Ishikawa (cell line): ENCODE measurements at regions not wholly inside any gene's neighbourhood (a gene's known extent, or its start where the extent isn't known, plus 50 kb on each side); places are given as distances from the start of the nearest gene placed in this dataset.

ENCODE experiments used
- CEBPB ChIP-seq: IDR thresholded peaks from 2 replicates; pipeline ENCODE4 v1.6.1; 2012
- CREB1 ChIP-seq: IDR thresholded peaks from 2 replicates; pipeline ENCODE4 v1.6.1; 2012; ENCODE audit warnings: low read depth
- EGR1 ChIP-seq: IDR thresholded peaks from 2 replicates; pipeline ENCODE4 v1.6.1; 2012
- EP300 ChIP-seq: IDR thresholded peaks from 2 replicates; pipeline ENCODE4 v1.6.1; 2012; ENCODE audit warnings: borderline replicate concordance
- FOXM1 ChIP-seq: IDR thresholded peaks from 2 replicates; pipeline ENCODE4 v1.6.1; 2012; ENCODE audit warnings: low read depth, borderline replicate concordance
- NFIC ChIP-seq: IDR thresholded peaks from 2 replicates; pipeline ENCODE4 v1.6.1; 2012
- RAD21 ChIP-seq: IDR thresholded peaks from 2 replicates; pipeline ENCODE4 v1.6.1; 2012; ENCODE audit warnings: low read depth
- TAF1 ChIP-seq: IDR thresholded peaks from 2 replicates; pipeline ENCODE4 v1.6.1; 2012; ENCODE audit warnings: low read depth, mild to moderate bottlenecking
- TCF12 ChIP-seq: IDR thresholded peaks from 2 replicates; pipeline ENCODE4 v1.6.1; 2012; ENCODE audit warnings: low read depth
- TEAD4 ChIP-seq: IDR thresholded peaks from 2 replicates; pipeline ENCODE4 v1.6.1; 2012
- YY1 ChIP-seq: IDR thresholded peaks from 2 replicates; pipeline ENCODE4 v1.6.1; 2012; ENCODE audit warnings: low read depth
- ZBTB7A ChIP-seq: IDR thresholded peaks from 2 replicates; pipeline ENCODE4 v1.6.1; 2012; ENCODE audit warnings: low read depth
- TF ChIP-seq, protein P1 (sequence below): IDR thresholded peaks from 2 replicates; pipeline ENCODE4 v1.6.1; 2012
- TF ChIP-seq, protein P2 (sequence below): IDR thresholded peaks from 2 replicates; pipeline ENCODE4 v1.6.1; 2012
- TF ChIP-seq, protein P3 (sequence below): IDR thresholded peaks from 2 replicates; pipeline ENCODE4 v1.6.1; 2012; ENCODE audit warnings: low read depth, mild to moderate bottlenecking

DNA sequence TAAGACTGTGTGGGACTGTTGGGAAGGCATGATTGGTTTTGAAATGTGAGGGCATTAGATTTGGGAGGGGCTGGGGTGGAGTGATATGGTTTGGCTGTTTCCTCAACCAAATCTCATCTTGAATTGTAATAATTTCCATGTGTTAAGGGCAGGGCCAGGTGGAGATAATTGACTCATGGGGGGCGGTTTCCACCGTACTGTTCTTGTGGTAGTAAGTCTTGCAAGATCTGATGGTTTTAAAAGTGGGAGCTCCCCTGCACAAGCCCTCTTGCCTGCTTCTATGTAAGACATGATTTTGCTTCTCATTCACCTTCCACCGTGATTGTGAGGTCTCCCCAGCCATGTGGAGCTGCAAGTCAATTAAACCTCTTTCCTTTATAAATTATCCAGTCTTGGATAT, 76.6 kb upstream of the PPFIA2 start:
- TF ChIP-seq, protein P1, sequence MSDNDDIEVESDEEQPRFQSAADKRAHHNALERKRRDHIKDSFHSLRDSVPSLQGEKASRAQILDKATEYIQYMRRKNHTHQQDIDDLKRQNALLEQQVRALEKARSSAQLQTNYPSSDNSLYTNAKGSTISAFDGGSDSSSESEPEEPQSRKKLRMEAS: no peak
- TF ChIP-seq TEAD4 (no peak), RAD21 (no peak), EP300 (no peak), YY1 (no peak), NFIC (no peak), EGR1 (no peak), TCF12 (no peak), TAF1 (no peak), ZBTB7A (no peak), FOXM1 (no peak), CREB1 (no peak), CEBPB (no peak)
- TF ChIP-seq, protein P2, sequence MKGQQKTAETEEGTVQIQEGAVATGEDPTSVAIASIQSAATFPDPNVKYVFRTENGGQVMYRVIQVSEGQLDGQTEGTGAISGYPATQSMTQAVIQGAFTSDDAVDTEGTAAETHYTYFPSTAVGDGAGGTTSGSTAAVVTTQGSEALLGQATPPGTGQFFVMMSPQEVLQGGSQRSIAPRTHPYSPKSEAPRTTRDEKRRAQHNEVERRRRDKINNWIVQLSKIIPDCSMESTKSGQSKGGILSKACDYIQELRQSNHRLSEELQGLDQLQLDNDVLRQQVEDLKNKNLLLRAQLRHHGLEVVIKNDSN: no peak
- TF ChIP-seq, protein P3, sequence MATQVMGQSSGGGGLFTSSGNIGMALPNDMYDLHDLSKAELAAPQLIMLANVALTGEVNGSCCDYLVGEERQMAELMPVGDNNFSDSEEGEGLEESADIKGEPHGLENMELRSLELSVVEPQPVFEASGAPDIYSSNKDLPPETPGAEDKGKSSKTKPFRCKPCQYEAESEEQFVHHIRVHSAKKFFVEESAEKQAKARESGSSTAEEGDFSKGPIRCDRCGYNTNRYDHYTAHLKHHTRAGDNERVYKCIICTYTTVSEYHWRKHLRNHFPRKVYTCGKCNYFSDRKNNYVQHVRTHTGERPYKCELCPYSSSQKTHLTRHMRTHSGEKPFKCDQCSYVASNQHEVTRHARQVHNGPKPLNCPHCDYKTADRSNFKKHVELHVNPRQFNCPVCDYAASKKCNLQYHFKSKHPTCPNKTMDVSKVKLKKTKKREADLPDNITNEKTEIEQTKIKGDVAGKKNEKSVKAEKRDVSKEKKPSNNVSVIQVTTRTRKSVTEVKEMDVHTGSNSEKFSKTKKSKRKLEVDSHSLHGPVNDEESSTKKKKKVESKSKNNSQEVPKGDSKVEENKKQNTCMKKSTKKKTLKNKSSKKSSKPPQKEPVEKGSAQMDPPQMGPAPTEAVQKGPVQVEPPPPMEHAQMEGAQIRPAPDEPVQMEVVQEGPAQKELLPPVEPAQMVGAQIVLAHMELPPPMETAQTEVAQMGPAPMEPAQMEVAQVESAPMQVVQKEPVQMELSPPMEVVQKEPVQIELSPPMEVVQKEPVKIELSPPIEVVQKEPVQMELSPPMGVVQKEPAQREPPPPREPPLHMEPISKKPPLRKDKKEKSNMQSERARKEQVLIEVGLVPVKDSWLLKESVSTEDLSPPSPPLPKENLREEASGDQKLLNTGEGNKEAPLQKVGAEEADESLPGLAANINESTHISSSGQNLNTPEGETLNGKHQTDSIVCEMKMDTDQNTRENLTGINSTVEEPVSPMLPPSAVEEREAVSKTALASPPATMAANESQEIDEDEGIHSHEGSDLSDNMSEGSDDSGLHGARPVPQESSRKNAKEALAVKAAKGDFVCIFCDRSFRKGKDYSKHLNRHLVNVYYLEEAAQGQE: no peak

DNA sequence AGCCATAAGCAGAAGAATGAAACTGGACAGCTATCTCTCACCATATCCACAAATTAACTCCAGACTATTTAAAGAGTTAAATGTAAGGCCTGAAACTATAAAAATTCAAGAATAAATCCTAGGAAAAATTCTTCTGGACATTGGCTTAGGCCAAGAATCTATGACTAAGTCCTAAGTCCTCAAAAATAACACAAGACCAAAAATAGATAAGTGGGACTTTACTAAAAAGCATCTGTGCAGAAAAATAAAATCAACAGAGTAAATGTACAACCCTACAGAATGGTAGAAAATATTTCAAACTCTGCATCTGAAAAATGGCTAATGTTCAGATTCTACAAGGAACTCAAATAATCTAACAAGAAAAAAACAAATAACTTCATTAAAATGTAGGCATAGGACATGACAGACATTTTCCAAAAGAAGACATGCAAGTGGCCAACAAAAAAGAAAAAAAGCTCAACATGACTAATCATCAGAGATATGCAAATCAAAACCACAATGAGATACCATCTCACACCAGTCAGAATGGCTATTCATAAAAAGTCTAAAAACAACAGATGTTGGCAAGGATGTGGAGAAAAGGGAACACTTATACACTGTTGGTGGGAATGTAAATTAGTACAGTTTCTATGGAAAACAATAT, 61.0 kb upstream of the PPFIA2 start:
- TF ChIP-seq EP300 (no peak), FOXM1 (no peak), EGR1 (no peak), ZBTB7A (no peak), NFIC (no peak)
- TF ChIP-seq, protein P1: no peak

DNA sequence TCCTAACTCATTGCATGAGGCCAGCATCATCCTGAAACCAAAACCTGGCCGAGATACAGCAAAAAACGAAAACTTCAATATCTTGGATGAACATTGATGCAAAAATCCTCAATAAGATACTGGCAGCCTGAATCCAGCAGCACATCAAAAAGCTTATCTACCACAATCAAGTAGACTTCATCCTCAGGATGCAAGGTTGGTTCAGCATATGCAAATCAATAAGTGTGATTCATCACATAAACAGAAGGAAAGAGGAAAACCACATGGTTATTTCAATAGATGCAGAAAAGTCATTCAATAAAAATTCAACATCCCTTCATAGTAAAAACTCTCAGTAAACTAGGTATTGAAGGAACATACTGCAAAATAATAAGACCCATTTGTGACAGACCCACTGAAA, 56.5 kb upstream of the PPFIA2 start:
- TF ChIP-seq YY1: no peak
- TF ChIP-seq TAF1: no peak
- TF ChIP-seq FOXM1: no peak

DNA sequence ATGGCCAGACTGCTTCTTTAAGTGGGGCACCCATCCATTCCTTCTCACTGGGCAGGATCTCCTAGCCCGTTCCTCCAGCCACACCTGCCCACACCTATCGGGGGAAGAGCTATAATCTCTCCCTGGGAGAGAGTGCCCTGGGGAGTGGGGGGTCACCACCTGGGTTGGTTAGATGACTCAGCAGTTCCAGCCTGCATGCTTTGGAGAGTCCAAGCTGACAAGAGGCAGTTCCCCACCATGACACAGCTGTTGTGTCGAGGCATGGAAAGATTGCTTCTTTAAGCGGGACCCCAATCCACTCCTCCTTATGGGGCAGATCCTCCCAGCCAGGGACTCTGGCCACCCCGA, 52.6 kb upstream of the PPFIA2 start:
- no peak for TF ChIP-seq ZBTB7A
- no peak for TF ChIP-seq TEAD4
- no peak for TF ChIP-seq CEBPB
- TF ChIP-seq TAF1: no peak
- TF ChIP-seq, protein P3: no peak
- TF ChIP-seq, protein P1: no peak
- no peak for TF ChIP-seq EP300
- TF ChIP-seq FOXM1: no peak
- TF ChIP-seq, protein P2: no peak
- TF ChIP-seq YY1: no peak

DNA sequence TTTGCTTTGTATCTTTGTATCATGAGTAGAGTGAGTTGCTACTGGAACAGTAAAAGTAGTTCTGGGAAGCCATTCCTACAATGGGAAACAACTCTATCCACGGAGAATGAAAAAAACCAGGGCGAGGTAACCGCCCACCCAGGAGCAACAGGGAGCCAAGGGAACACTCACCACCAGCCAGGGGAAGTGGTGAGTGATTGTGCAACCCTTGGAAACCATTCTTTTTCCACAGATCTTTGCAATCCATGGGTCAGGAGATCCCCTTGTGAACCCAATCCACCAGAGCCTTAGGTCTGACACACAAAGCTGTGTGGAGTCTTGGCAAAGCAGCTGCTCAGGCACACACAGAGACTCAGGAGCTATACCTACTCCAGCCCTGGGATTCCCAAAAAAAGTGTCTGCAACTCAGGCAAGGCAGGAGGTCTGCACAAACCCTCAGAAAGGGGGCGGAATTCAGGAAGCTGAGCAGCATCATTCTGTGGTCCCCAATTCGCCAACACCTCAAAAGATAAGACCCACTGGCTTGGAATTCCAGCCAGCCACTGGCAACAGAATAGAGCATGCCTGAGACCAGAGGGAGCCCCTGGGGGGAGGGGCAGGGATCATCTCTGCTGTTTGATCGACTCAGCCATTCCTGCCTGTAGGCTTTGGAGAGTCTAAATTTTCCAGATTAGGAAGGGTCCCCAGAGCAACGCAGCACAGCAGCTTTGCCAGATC, 52.1 kb upstream of the PPFIA2 start:
- TF ChIP-seq NFIC (no peak), YY1 (no peak), EGR1 (no peak), TCF12 (no peak)

DNA sequence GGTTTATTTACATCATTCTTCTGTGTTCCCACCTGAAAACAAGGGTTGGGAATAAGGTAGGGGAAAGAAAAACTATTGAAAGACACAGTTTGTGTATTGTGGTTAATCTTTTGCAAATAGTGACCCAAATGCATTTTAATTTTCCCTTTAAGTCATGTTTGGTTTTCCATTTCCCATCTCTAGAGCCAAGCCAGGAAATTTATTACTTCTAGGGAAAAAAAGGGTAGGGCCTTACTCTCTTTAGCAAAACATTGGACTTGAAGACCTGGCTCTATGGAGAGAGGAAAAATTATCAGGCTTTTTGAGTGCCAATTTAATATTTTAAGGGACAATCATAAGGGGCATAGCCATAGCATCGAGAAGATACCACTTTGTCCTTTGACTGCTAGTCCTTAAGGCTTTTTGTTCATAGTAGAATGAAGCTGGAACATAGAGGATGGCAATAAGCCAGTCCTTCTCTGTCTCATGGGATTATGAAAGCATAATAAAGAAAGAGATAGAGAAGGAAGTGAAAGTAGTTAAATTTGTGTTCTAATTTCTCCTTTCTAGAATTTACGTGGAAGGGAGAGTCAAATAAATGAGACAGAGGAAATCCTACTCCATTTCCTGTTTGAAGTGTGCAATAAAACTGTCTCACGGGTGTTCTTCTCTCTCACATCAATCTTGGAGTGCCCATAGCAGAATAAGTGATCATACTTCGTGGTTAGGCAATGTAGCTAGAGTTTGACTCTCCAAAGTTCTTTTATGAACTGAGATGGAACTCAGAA, 50.9 kb upstream of the PPFIA2 start:
- TF ChIP-seq RAD21 (no peak), NFIC (no peak), YY1 (no peak)
